H1 (cell line): ENCODE measurements at regions not wholly inside any gene's neighbourhood (a gene's known extent, or its start where the extent isn't known, plus 50 kb on each side); places are given as distances from the start of the nearest gene placed in this dataset.

Experiments
- CTCF ChIA-PET: fragments of 300-600 bp; sonication (Branson Sonifier 250); formaldehyde crosslinking; loops from one replicate; lab custom pipeline; 2021; ENCODE audit not compliant: partially characterized antibody; lab: Charles Lee
- POLR2A ChIA-PET: fragments of 300-600 bp; sonication (Branson Sonifier 250); formaldehyde crosslinking; loops from one replicate; lab custom pipeline; 2021; ENCODE audit warnings: inconsistent platforms; ENCODE audit not compliant: partially characterized antibody; lab: Charles Lee
- DNase-seq, 2 experiments: peaks; one replicate each; pipeline versions ENCODE4 v3.0.0 to v3.0.0-alpha.2; 2010 to 2022; ENCODE audit warnings: low spot score in 2 of 2, low read depth in 1 of 2, mixed read lengths in 1 of 2
- FAIRE-seq: peaks from 2 replicates; lab custom pipeline; 2011; peaks lifted over from hg19 to GRCh38; lab: Jason Lieb, UNC
- H2AFZ ChIP-seq: 2 replicates; pipeline ENCODE4 v1.8.1; 2012; ENCODE audit warnings: low read length, inconsistent platforms
- H2AK5ac ChIP-seq: 2 replicates; pipeline ENCODE4 v1.6.1; 2013; ENCODE audit warnings: low read depth, low read length
- H2BK120ac ChIP-seq: replicated peaks from 2 replicates; pipeline ENCODE3; 2013; ENCODE audit warnings: low read depth, low read length, inconsistent platforms
- H2BK12ac ChIP-seq: 2 replicates; pipeline ENCODE4 v1.6.1; 2013; ENCODE audit warnings: low read depth, low read length
- H2BK15ac ChIP-seq: 2 replicates; pipeline ENCODE4 v1.6.1; 2013; ENCODE audit warnings: low read length
- H2BK20ac ChIP-seq: 2 replicates; pipeline ENCODE4 v1.6.1; 2013; ENCODE audit warnings: low read length
- H2BK5ac ChIP-seq: 2 replicates; pipeline ENCODE4 v1.6.1; 2013; ENCODE audit warnings: low read depth, low read length
- H3K14ac ChIP-seq: 2 replicates; pipeline ENCODE4 v1.6.1; 2013; ENCODE audit warnings: inconsistent platforms; ENCODE audit not compliant: insufficient read length
- H3K18ac ChIP-seq: 2 replicates; pipeline ENCODE4 v1.6.1; 2013; ENCODE audit warnings: low read length; ENCODE audit errors: extremely low read depth
- H3K23ac ChIP-seq: 2 replicates; pipeline ENCODE4 v1.6.1; 2013; ENCODE audit warnings: inconsistent platforms; ENCODE audit not compliant: insufficient read length
- H3K23me2 ChIP-seq: 2 replicates; pipeline ENCODE4 v1.6.1; 2013; ENCODE audit warnings: low read depth, low read length
- H3K27ac ChIP-seq: 2 replicates; pipeline ENCODE4 v1.6.1; 2011; ENCODE audit warnings: low read depth, low read length, inconsistent platforms
- H3K27me3 ChIP-seq, 4 experiments: replicated peaks in 1 of 4; 1 replicate in 1 of 4; 2 replicates in 3 of 4; pipeline versions ENCODE4 v1.6.1 to v1.8.1; 2011 to 2013; ENCODE audit warnings: low read length in 3 of 4, mild to moderate bottlenecking in 3 of 4, inconsistent platforms in 2 of 4, mixed read lengths in 2 of 4, moderate library complexity in 1 of 4; ENCODE audit not compliant: control insufficient read depth in 3 of 4, insufficient read depth in 3 of 4; ENCODE audit errors: extremely low read depth in 1 of 4
- H3K36me3 ChIP-seq, 4 experiments: 2 replicates each; pipeline versions ENCODE4 v1.6.1 to v1.8.1; 2011 to 2013; ENCODE audit warnings: mild to moderate bottlenecking in 4 of 4, low read length in 3 of 4, moderate library complexity in 2 of 4, control low read depth in 1 of 4, inconsistent platforms in 1 of 4; ENCODE audit not compliant: insufficient read depth in 4 of 4, control insufficient read depth in 2 of 4
- H3K4ac ChIP-seq: replicated peaks from 2 replicates; pipeline ENCODE3; 2013; ENCODE audit warnings: low read length, low read depth, mixed read lengths, inconsistent platforms; ENCODE audit not compliant: insufficient read length
- H3K4me1 ChIP-seq, 4 experiments: replicated peaks in 1 of 4; 1 replicate in 1 of 4; 2 replicates in 3 of 4; pipeline versions ENCODE4 v1.6.1 to v1.8.1; 2011 to 2013; ENCODE audit warnings: low read length in 3 of 4, inconsistent platforms in 2 of 4, mixed read lengths in 1 of 4; ENCODE audit not compliant: insufficient read depth in 4 of 4, control insufficient read depth in 3 of 4
- H3K4me2 ChIP-seq, 2 experiments: 2 replicates each; pipeline versions ENCODE4 v1.6.1 to v1.8.1; 2011 to 2013; ENCODE audit warnings: low read depth in 2 of 2, low read length in 2 of 2, control low read depth in 1 of 2, inconsistent platforms in 1 of 2, mild to moderate bottlenecking in 1 of 2; ENCODE audit not compliant: insufficient read depth in 1 of 2
- H3K4me3 ChIP-seq, 4 experiments: fragments of 200-600, 300-600 bp in 1 of 4; sonication (generic), shearing (Covaris generic), sonication (Bioruptor Twin) in 1 of 4; 2 replicates each; pipeline versions ENCODE4 v1.5.1 to v1.8.1; 2011 to 2016; ENCODE audit warnings: low read length in 4 of 4, low read depth in 3 of 4, control low read depth in 2 of 4, inconsistent platforms in 2 of 4, mild to moderate bottlenecking in 2 of 4, mixed read lengths in 1 of 4, moderate library complexity in 1 of 4; ENCODE audit not compliant: insufficient read depth in 2 of 4; ENCODE audit errors: extremely low read depth in 1 of 4
- H3K56ac ChIP-seq: replicated peaks from 2 replicates; pipeline ENCODE3; 2013; ENCODE audit warnings: low read depth, mild to moderate bottlenecking, mixed read lengths, low read length, inconsistent platforms; ENCODE audit not compliant: insufficient read length
- H3K79me1 ChIP-seq: 2 replicates; pipeline ENCODE4 v1.6.1; 2013; ENCODE audit warnings: low read depth, low read length, control low read depth
- H3K79me2 ChIP-seq, 2 experiments: 2 replicates each; pipeline versions ENCODE4 v1.6.1 to v1.8.1; 2012 to 2013; ENCODE audit warnings: low read length in 2 of 2, mild to moderate bottlenecking in 2 of 2, inconsistent platforms in 1 of 2; ENCODE audit not compliant: insufficient read depth in 2 of 2, control insufficient read depth in 1 of 2
- H3K9ac ChIP-seq, 4 experiments: replicated peaks in 1 of 4; 1 replicate in 1 of 4; 2 replicates in 3 of 4; pipeline versions ENCODE4 v1.6.1 to v1.8.1; 2011 to 2013; ENCODE audit warnings: low read depth in 3 of 4, low read length in 3 of 4, control low read depth in 2 of 4, mild to moderate bottlenecking in 2 of 4, moderate library complexity in 2 of 4, inconsistent platforms in 1 of 4; ENCODE audit errors: extremely low read depth in 1 of 4
- H3K9me3 ChIP-seq, 2 experiments: 2 replicates each; pipeline versions ENCODE4 v1.6.1 to v1.8.1; 2012 to 2013; ENCODE audit warnings: mild to moderate bottlenecking in 2 of 2, moderate library complexity in 2 of 2, control low read depth in 1 of 2, inconsistent platforms in 1 of 2, low read depth in 1 of 2, low read length in 1 of 2, mixed read lengths in 1 of 2; ENCODE audit not compliant: insufficient read depth in 2 of 2
- H4K20me1 ChIP-seq, 2 experiments: replicated peaks in 1 of 2; 2 replicates each; pipeline versions ENCODE3 to v1.8.1; 2011 to 2013; ENCODE audit warnings: inconsistent platforms in 2 of 2, low read length in 2 of 2, mild to moderate bottlenecking in 1 of 2; ENCODE audit not compliant: insufficient read depth in 2 of 2, control insufficient read depth in 1 of 2
- H4K5ac ChIP-seq: 2 replicates; pipeline ENCODE4 v1.6.1; 2013; ENCODE audit warnings: low read length, low read depth, mixed read lengths, inconsistent platforms; ENCODE audit not compliant: insufficient read length
- H4K8ac ChIP-seq: 2 replicates; pipeline ENCODE4 v1.8.0; 2013; ENCODE audit warnings: mild to moderate bottlenecking, moderate library complexity, low read length, inconsistent platforms; ENCODE audit not compliant: insufficient read depth; ENCODE audit errors: extremely low read depth
- H4K91ac ChIP-seq: replicated peaks from 2 replicates; pipeline ENCODE3; 2013; ENCODE audit warnings: low read length, mixed read lengths, inconsistent platforms; ENCODE audit not compliant: insufficient read length
- CHD1 ChIP-seq: IDR thresholded peaks from 2 replicates; pipeline ENCODE4 v1.6.1; 2012; ENCODE audit warnings: low read depth, low read length, improper control_type of control experiment
- CTCF ChIP-seq, 3 experiments: IDR thresholded peaks; 1 replicate in 2 of 3; 2 replicates in 1 of 3; pipeline versions ENCODE4 v1.5.1 to v1.6.1; 2011; ENCODE audit warnings: low read length in 3 of 3, mild to moderate bottlenecking in 3 of 3, inconsistent platforms in 2 of 3, low read depth in 1 of 3, moderate library complexity in 1 of 3; ENCODE audit not compliant: insufficient read depth in 1 of 3; ENCODE audit errors: control extremely low read depth in 1 of 3
- FOSL1 ChIP-seq: IDR thresholded peaks from 2 replicates; pipeline ENCODE4 v1.6.1; 2011; ENCODE audit warnings: mild to moderate bottlenecking, low read depth, low read length, moderate library complexity; ENCODE audit not compliant: insufficient read depth
- GABPA ChIP-seq: IDR thresholded peaks from 2 replicates; pipeline ENCODE4 v1.6.1; 2011; ENCODE audit warnings: mild to moderate bottlenecking, low read length, moderate library complexity, borderline replicate concordance; ENCODE audit not compliant: insufficient read depth
- GTF2F1 ChIP-seq: IDR thresholded peaks from 2 replicates; pipeline ENCODE4 v1.6.1; 2012; ENCODE audit warnings: low read depth, low read length, improper control_type of control experiment, borderline replicate concordance
- JUN ChIP-seq: IDR thresholded peaks from 2 replicates; pipeline ENCODE4 v1.6.1; 2011; ENCODE audit warnings: low read depth, mild to moderate bottlenecking, improper control_type of control experiment, low read length
- KDM4A ChIP-seq: IDR thresholded peaks from one replicate; pipeline ENCODE4 v1.7.1; 2012; ENCODE audit warnings: low read depth, mild to moderate bottlenecking, moderate library complexity, low read length, inconsistent platforms; ENCODE audit not compliant: severe bottlenecking
- NANOG ChIP-seq: IDR thresholded peaks from 2 replicates; pipeline ENCODE4 v1.6.1; 2011; ENCODE audit warnings: low read length, low read depth, mild to moderate bottlenecking, inconsistent platforms; ENCODE audit not compliant: insufficient read depth, poor library complexity, severe bottlenecking
- RFX5 ChIP-seq: IDR thresholded peaks from 2 replicates; pipeline ENCODE4 v1.6.1; 2011; ENCODE audit warnings: low read depth, low read length, improper control_type of control experiment, borderline replicate concordance
- RNF2 ChIP-seq: fragments of 200-900, 300-1000 bp; sonication (generic); IDR thresholded peaks from 2 replicates; pipeline ENCODE4 v1.7.1; 2016; ENCODE audit warnings: borderline replicate concordance, low read depth, mild to moderate bottlenecking, antibody characterized with exemption, low read length; ENCODE audit not compliant: poor library complexity, severe bottlenecking; ENCODE audit errors: missing control alignments
- SP2 ChIP-seq: IDR thresholded peaks from 2 replicates; pipeline ENCODE4 v1.6.1; 2012; ENCODE audit warnings: mild to moderate bottlenecking, low read length, inconsistent platforms
- TAF1 ChIP-seq: IDR thresholded peaks from 2 replicates; pipeline ENCODE4 v1.6.1; 2011; ENCODE audit warnings: mild to moderate bottlenecking, low read depth, low read length

GRCh38 chr1:30572192-30572591 is 151.2 kb downstream of the MATN1 start:
- Histone ChIP-seq H2BK120ac (no peak overlapping the region), H3K23ac (no peak overlapping the region), H4K20me1 (peaks cover 0 to 3% of the 10 kb centered on the region in 2 experiments), H2BK5ac (no peak overlapping the region), H3K4ac (no peak overlapping the region), H3K56ac (no peak overlapping the region), H3K79me2 (no peaks in the 10 kb centered on the region), H4K8ac (no peak overlapping the region), H3K14ac (no peak overlapping the region), H2AFZ (no peak overlapping the region), H4K91ac (no peak overlapping the region), H2BK20ac (no peak overlapping the region), H2BK12ac (no peak overlapping the region), H3K27ac (no peak overlapping the region), H3K4me1 (no peaks in the 10 kb centered on the region), H3K4me2 (no peak overlapping the region), H2BK15ac (no peak overlapping the region), H3K18ac (no peak overlapping the region), H3K36me3 (no peaks in the 10 kb centered on the region), H3K27me3 (no peaks in the 10 kb centered on the region; a peak in 1 of 7 replicates), H2AK5ac (no peak overlapping the region), H4K5ac (no peak overlapping the region), H3K9me3 (no peaks in the 10 kb centered on the region), H3K4me3 (no peak overlapping the region), H3K23me2 (no peaks in the 10 kb centered on the region), H3K9ac (no peak overlapping the region), H3K79me1 (no peaks in the 10 kb centered on the region)
- DNase-seq (no peak), FAIRE-seq (no peak)
- ChIA-PET CTCF (interaction anchor here (1.2 to 2.8 kb wide), 4 partner anchors 9 to 38 kb away, joined by 3 to 9 read pairs (median 4); no protein-coding TSS in a partner anchor), POLR2A (no interaction called here)
- TF ChIP-seq CTCF (IDR thresholded peaks at IDR 0.05; ENCODE audit: control extremely low read depth in 1 of 3, insufficient read depth in 1 of 3, low read depth in 1 of 3, low read length in 3 of 3) = no peak
- TF ChIP-seq JUN = no peak
- TF ChIP-seq RFX5 = no peak
- no peak for TF ChIP-seq TAF1
- TF ChIP-seq KDM4A = no peak
- TF ChIP-seq NANOG = no peak
- no peak for TF ChIP-seq SP2
- no peak for TF ChIP-seq RNF2
- TF ChIP-seq CHD1 = no peak
- no peak for TF ChIP-seq GABPA
- TF ChIP-seq GTF2F1 = no peak
- TF ChIP-seq FOSL1 = no peak
